Trophoblast cell (in vitro differentiated cells and primary cell): ENCODE measurements at regions not wholly inside any gene's neighbourhood (a gene's known extent, or its start where the extent isn't known, plus 50 kb on each side); places are given as distances from the start of the nearest gene placed in this dataset.

Experiments used
- DNase-seq, 2 donors: peaks; one replicate each; pipeline ENCODE4 v3.0.0-alpha.2; 2016
- H2AFZ ChIP-seq: 2 replicates; pipeline ENCODE4 v1.6.1; 2013; ENCODE audit warnings: low read length, moderate library complexity, mild to moderate bottlenecking; ENCODE audit not compliant: insufficient read depth, poor library complexity
- H2AK5ac ChIP-seq: 2 replicates; pipeline ENCODE4 v1.6.1; 2013; ENCODE audit warnings: mild to moderate bottlenecking, low read length
- H2BK120ac ChIP-seq: 2 replicates; pipeline ENCODE4 v1.6.1; 2013; ENCODE audit warnings: low read length, mild to moderate bottlenecking, moderate library complexity; ENCODE audit not compliant: insufficient read depth, poor library complexity
- H2BK12ac ChIP-seq: 2 replicates; pipeline ENCODE4 v1.6.1; 2013; ENCODE audit warnings: mild to moderate bottlenecking, low read length, moderate library complexity
- H2BK5ac ChIP-seq: 2 replicates; pipeline ENCODE4 v1.6.1; 2013; ENCODE audit warnings: low read length, low read depth, moderate library complexity, mild to moderate bottlenecking; ENCODE audit not compliant: poor library complexity
- H3K14ac ChIP-seq: 2 replicates; pipeline ENCODE4 v1.6.1; 2013; ENCODE audit warnings: mild to moderate bottlenecking, low read length
- H3K18ac ChIP-seq: 2 replicates; pipeline ENCODE4 v1.6.1; 2013; ENCODE audit warnings: mild to moderate bottlenecking, low read length
- H3K23ac ChIP-seq: 2 replicates; pipeline ENCODE4 v1.6.1; 2013; ENCODE audit warnings: low read length
- H3K27ac ChIP-seq: 2 replicates; pipeline ENCODE4 v1.5.1; 2013; ENCODE audit warnings: low read depth, mild to moderate bottlenecking, inconsistent platforms, low read length, moderate library complexity
- H3K27me3 ChIP-seq: 2 replicates; pipeline ENCODE4 v1.6.1; 2013; ENCODE audit warnings: inconsistent platforms, mild to moderate bottlenecking, low read length, moderate library complexity; ENCODE audit not compliant: insufficient read depth
- H3K36me3 ChIP-seq, 2 experiments: 1 replicate in 1 of 2; 2 replicates in 1 of 2; pipeline ENCODE4 v1.6.1; 2013; ENCODE audit warnings: low read length in 2 of 2, mild to moderate bottlenecking in 2 of 2, moderate library complexity in 1 of 2; ENCODE audit not compliant: insufficient read depth in 2 of 2, control insufficient read depth in 1 of 2
- H3K4ac ChIP-seq: 2 replicates; pipeline ENCODE4 v1.6.1; 2013; ENCODE audit warnings: low read depth, mild to moderate bottlenecking, low read length, moderate library complexity
- H3K4me1 ChIP-seq, 2 experiments: 1 replicate in 1 of 2; 2 replicates in 1 of 2; pipeline ENCODE4 v1.6.1; 2013; ENCODE audit warnings: low read length in 2 of 2, mild to moderate bottlenecking in 2 of 2, moderate library complexity in 1 of 2; ENCODE audit not compliant: insufficient read depth in 2 of 2, control insufficient read depth in 1 of 2
- H3K4me2 ChIP-seq: 2 replicates; pipeline ENCODE4 v1.6.1; 2013; ENCODE audit warnings: inconsistent platforms, mild to moderate bottlenecking, low read length, moderate library complexity
- H3K4me3 ChIP-seq: 2 replicates; pipeline ENCODE4 v1.5.1; 2013; ENCODE audit warnings: mild to moderate bottlenecking, low read depth, low read length, inconsistent platforms
- H3K79me1 ChIP-seq: one replicate; pipeline ENCODE4 v1.6.1; 2013; ENCODE audit warnings: low read length
- H3K79me2 ChIP-seq: 2 replicates; pipeline ENCODE4 v1.6.1; 2013; ENCODE audit warnings: low read length, mild to moderate bottlenecking; ENCODE audit not compliant: control insufficient read depth, insufficient read depth, poor library complexity
- H3K9ac ChIP-seq: 2 replicates; pipeline ENCODE4 v1.6.1; 2013; ENCODE audit warnings: mild to moderate bottlenecking, low read length
- H3K9me3 ChIP-seq: 2 replicates; pipeline ENCODE4 v1.6.1; 2013; ENCODE audit warnings: low read depth, mild to moderate bottlenecking, control low read depth, inconsistent platforms, low read length; ENCODE audit not compliant: insufficient read depth
- H4K12ac ChIP-seq: 2 replicates; pipeline ENCODE4 v1.6.1; 2013; ENCODE audit warnings: low read depth, mild to moderate bottlenecking, low read length, moderate library complexity
- H4K8ac ChIP-seq: 2 replicates; pipeline ENCODE4 v1.6.1; 2013; ENCODE audit warnings: low read depth, mild to moderate bottlenecking, low read length, moderate library complexity
- H4K91ac ChIP-seq: one replicate; pipeline ENCODE4 v1.6.1; 2013; ENCODE audit warnings: low read depth, mild to moderate bottlenecking, low read length, moderate library complexity
- WGBS: extraction: QIAGEN DNeasy Blood & Tissue Kit; methylation state at CpG from one replicate; pipeline ENCODE4 v1.1.7; 2013; ENCODE audit warnings: missing lambda C conversion rate; ENCODE audit not compliant: insufficient read length, insufficient coverage; ENCODE audit errors: extremely low coverage; 5-methylcytosine and 5-hydroxymethylcytosine counted together

- no CpG with 5 or more reads among the region's 4 CpGs for WGBS
- Histone ChIP-seq H4K8ac (no peak overlapping the region), H3K9ac (no peak overlapping the region), H3K27me3 (no peaks in the 10 kb centered on the region), H3K23ac (no peak overlapping the region), H4K91ac (no peak overlapping the region), H3K4ac (no peak overlapping the region), H2BK12ac (no peak overlapping the region), H3K36me3 (no peaks in the 10 kb centered on the region), H3K4me1 (peaks cover 0 to 2% of the 10 kb centered on the region in 2 experiments), H2AFZ (no peak overlapping the region), H3K18ac (no peak overlapping the region), H3K14ac (no peak overlapping the region), H4K12ac (no peak overlapping the region), H3K79me1 (no peaks in the 10 kb centered on the region), H3K9me3 (no peaks in the 10 kb centered on the region), H2BK5ac (no peak overlapping the region), H2AK5ac (no peak overlapping the region), H2BK120ac (no peak overlapping the region), H3K79me2 (no peaks in the 10 kb centered on the region), H3K27ac (no peak overlapping the region), H3K4me2 (no peak overlapping the region), H3K4me3 (no peak overlapping the region)
- DNase-seq, result no peak
Measured at GRCh38 chr6:40953486-40953885, 85.5 kb downstream of the UNC5CL start.

GRCh38 chr6:40950986-40951698 lies 87.9 kb downstream of the UNC5CL start:
- no CpG with 5 or more reads among the region's 7 CpGs for WGBS
- Histone ChIP-seq H4K91ac (no peak overlapping the region), H3K9me3 (no peaks in the 10 kb centered on the region), H2AK5ac (no peak overlapping the region), H4K12ac (no peak overlapping the region), H3K4me2 (no peak overlapping the region), H4K8ac (no peak overlapping the region), H2AFZ (no peak overlapping the region), H3K9ac (no peak overlapping the region), H3K18ac (no peak overlapping the region), H3K23ac (no peak overlapping the region), H3K27me3 (no peaks in the 10 kb centered on the region), H3K4ac (no peak overlapping the region), H3K4me3 (no peak overlapping the region), H3K36me3 (no peaks in the 10 kb centered on the region), H3K27ac (no peak overlapping the region), H3K79me1 (no peaks in the 10 kb centered on the region), H3K4me1 (peaks cover 0 to 2% of the 10 kb centered on the region in 2 experiments), H3K14ac (no peak overlapping the region), H2BK5ac (no peak overlapping the region), H3K79me2 (no peaks in the 10 kb centered on the region), H2BK12ac (no peak overlapping the region), H2BK120ac (no peak overlapping the region)
- DNase-seq, result no peak

- DNase-seq, result no peak
- no CpG with 5 or more reads among the region's 3 CpGs for WGBS
- Histone ChIP-seq H3K9me3 (no peaks in the 10 kb centered on the region), H3K4me3 (no peak overlapping the region), H3K4ac (no peak overlapping the region), H3K79me2 (no peaks in the 10 kb centered on the region), H3K4me2 (no peak overlapping the region), H3K36me3 (no peaks in the 10 kb centered on the region), H2BK5ac (no peak overlapping the region), H3K9ac (no peak overlapping the region), H3K23ac (no peak overlapping the region), H2BK120ac (no peak overlapping the region), H2AK5ac (no peak overlapping the region), H2AFZ (no peak overlapping the region), H3K27me3 (no peaks in the 10 kb centered on the region), H3K4me1 (peaks cover 0 to 2% of the 10 kb centered on the region in 2 experiments), H3K18ac (no peak overlapping the region), H3K14ac (no peak overlapping the region), H4K91ac (no peak overlapping the region), H3K27ac (no peak overlapping the region), H4K12ac (no peak overlapping the region), H2BK12ac (no peak overlapping the region), H3K79me1 (no peaks in the 10 kb centered on the region), H4K8ac (no peak overlapping the region)
Measured at GRCh38 chr6:40948570-40948969, 90.5 kb downstream of the UNC5CL start.

- H2BK120ac ChIP-seq, result no peak overlapping the region
- H2AFZ ChIP-seq, result no peak overlapping the region
- no CpG with 5 or more reads among the region's 2 CpGs for WGBS
- no peaks in the 10 kb centered on the region for H3K79me2 ChIP-seq
- no peak for DNase-seq
- H3K9me3 ChIP-seq, result no peaks in the 10 kb centered on the region
- H3K27ac ChIP-seq, result no peak overlapping the region
- H3K79me1 ChIP-seq, result no peaks in the 10 kb centered on the region
- H4K91ac ChIP-seq, result no peak overlapping the region
- no peak overlapping the region for H2BK12ac ChIP-seq
- H2AK5ac ChIP-seq, result no peak overlapping the region
- H3K4me3 ChIP-seq, result no peak overlapping the region
- H4K8ac ChIP-seq, result no peak overlapping the region
- no peak overlapping the region for H3K9ac ChIP-seq
- H3K27me3 ChIP-seq, result no peaks in the 10 kb centered on the region
- H3K36me3 ChIP-seq, result no peaks in the 10 kb centered on the region
- H3K18ac ChIP-seq, result no peak overlapping the region
- no peak overlapping the region for H3K4ac ChIP-seq
- no peak overlapping the region for H2BK5ac ChIP-seq
- no peak overlapping the region for H4K12ac ChIP-seq
- H3K23ac ChIP-seq, result no peak overlapping the region
- no peak overlapping the region for H3K14ac ChIP-seq
- no peak overlapping the region for H3K4me2 ChIP-seq
- peaks cover 0 to 2% of the 10 kb centered on the region in 2 experiments for H3K4me1 ChIP-seq
Measured at GRCh38 chr6:40947876-40948526, 91.0 kb downstream of the UNC5CL start.
